ENCODE measurements at regions not wholly inside any gene's neighbourhood (a gene's known extent, or its start where the extent isn't known, plus 50 kb on each side); places are given as distances from the start of the nearest gene placed in this dataset.

DNA sequence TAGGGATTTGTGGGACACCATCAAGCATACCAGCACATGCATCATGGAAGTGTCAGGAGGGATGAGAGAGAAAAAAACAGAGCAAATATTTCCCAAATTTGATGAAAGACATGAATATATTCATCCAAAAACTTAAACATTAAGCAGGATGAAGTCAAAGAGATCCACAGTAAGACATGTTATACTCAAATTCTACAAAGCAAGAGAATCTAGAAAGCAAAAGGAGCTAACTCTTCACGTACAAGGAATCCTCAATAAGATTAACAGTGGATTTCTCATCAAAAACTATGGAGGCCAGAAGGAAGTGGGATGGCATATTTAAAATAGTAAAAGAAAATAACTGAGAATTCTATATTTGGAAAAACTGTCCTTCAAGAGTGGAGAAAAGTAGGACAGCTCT lies 374.8 kb downstream of the ZFHX3 start:
- TF ChIP-seq POLR2A (IDR thresholded peaks at IDR 0.05): no peak
- TF ChIP-seq, protein P1, sequence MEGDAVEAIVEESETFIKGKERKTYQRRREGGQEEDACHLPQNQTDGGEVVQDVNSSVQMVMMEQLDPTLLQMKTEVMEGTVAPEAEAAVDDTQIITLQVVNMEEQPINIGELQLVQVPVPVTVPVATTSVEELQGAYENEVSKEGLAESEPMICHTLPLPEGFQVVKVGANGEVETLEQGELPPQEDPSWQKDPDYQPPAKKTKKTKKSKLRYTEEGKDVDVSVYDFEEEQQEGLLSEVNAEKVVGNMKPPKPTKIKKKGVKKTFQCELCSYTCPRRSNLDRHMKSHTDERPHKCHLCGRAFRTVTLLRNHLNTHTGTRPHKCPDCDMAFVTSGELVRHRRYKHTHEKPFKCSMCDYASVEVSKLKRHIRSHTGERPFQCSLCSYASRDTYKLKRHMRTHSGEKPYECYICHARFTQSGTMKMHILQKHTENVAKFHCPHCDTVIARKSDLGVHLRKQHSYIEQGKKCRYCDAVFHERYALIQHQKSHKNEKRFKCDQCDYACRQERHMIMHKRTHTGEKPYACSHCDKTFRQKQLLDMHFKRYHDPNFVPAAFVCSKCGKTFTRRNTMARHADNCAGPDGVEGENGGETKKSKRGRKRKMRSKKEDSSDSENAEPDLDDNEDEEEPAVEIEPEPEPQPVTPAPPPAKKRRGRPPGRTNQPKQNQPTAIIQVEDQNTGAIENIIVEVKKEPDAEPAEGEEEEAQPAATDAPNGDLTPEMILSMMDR (IDR thresholded peaks at IDR 0.05): no peak
- TF ChIP-seq POLR2AphosphoS5 (IDR thresholded peaks at IDR 0.05): no peak
